ENCODE measurements at regions not wholly inside any gene's neighbourhood (a gene's known extent, or its start where the extent isn't known, plus 50 kb on each side); places are given as distances from the start of the nearest gene placed in this dataset.

- FAIRE-seq (no peak), DNase-seq (ENCODE audit: extremely low read depth in 1 of 4, low spot score in 3 of 4) (no peak), ATAC-seq (no peak)
- Histone ChIP-seq H3K27ac (ENCODE audit: extremely low read depth, low read depth, low read length) (no peak overlapping the region), H3K4me3 (no peak overlapping the region), H3K9me1 (ENCODE audit: control insufficient read depth, insufficient read depth, low read length) (no peaks in the 10 kb centered on the region), H3K79me2 (ENCODE audit: control insufficient read depth, insufficient read depth, low read length) (no peaks in the 10 kb centered on the region), H2AFZ (ENCODE audit: low read depth, low read length) (no peak overlapping the region), H3K36me3 (ENCODE audit: control insufficient read depth, insufficient read depth, low read length) (no peaks in the 10 kb centered on the region), H3K9ac (ENCODE audit: insufficient read depth in 1 of 2, low read depth in 2 of 2, low read length in 2 of 2) (no peak overlapping the region), H4K20me1 (replicated peaks; ENCODE audit: control insufficient read depth, insufficient read depth, low read length) (no peaks in the 10 kb centered on the region), H3K27me3 (ENCODE audit: control insufficient read depth in 2 of 2, insufficient read depth in 2 of 2, low read length in 2 of 2) (no peaks in the 10 kb centered on the region), H3K4me2 (ENCODE audit: insufficient read depth, low read length) (no peak overlapping the region), H3K4me1 (replicated peaks in 1 of 2; ENCODE audit: control insufficient read depth in 2 of 2, insufficient read depth in 2 of 2, low read length in 2 of 2) (no peaks in the 10 kb centered on the region), H3K9me3 (replicated peaks; ENCODE audit: control insufficient read depth, insufficient read depth, low read depth, low read length) (no peaks in the 10 kb centered on the region)
- in situ Hi-C loops (cut with MboI), result no loop called here
- CTCF ChIA-PET (ENCODE audit: low intra/inter-chr PET ratio), result no interaction called here
- WGBS (ENCODE audit: insufficient coverage, low coverage, missing lambda C conversion rate), result 2% methylated on average over 5 of the region's 5 CpGs
- no peak for TF ChIP-seq HNRNPK (IDR thresholded peaks at IDR 0.05; ENCODE audit: low read depth, low read length, poor library complexity, severe bottlenecking)
- TF ChIP-seq FOXA3 (CRISPR knock-in tag; conservative IDR thresholded peaks at IDR 0.05 in 1 of 2, IDR thresholded peaks at IDR 0.05 in 1 of 2), result no peak
- no peak for TF ChIP-seq ZNF507 (tag; conservative IDR thresholded peaks at IDR 0.05)
- TF ChIP-seq KAT7 (CRISPR knock-in tag; IDR thresholded peaks at IDR 0.05; ENCODE audit: borderline replicate concordance), result no peak
- no peak for TF ChIP-seq REST (IDR thresholded peaks at IDR 0.05; ENCODE audit: borderline replicate concordance)
- no peak for TF ChIP-seq REST (CRISPR knock-in tag; IDR thresholded peaks at IDR 0.05; ENCODE audit: low read depth)
- BruUV-seq (replicated peaks), result no TSS peak
- intact Hi-C loops (cut with micrococcal nuclease), result no loop called here
- POLR2A ChIA-PET, result no interaction called here
Observed at GRCh38 chr4:121564840-121565375, 131.9 kb downstream of the ANXA5 start.

Data from K562 (cell line).